Thymus (tissue), 11 donors: ENCODE measurements at regions not wholly inside any gene's neighbourhood (a gene's known extent, or its start where the extent isn't known, plus 50 kb on each side); places are given as distances from the start of the nearest gene placed in this dataset.

ENCODE experiments used
- DNase-seq, 9 donors: peaks; one replicate each; pipeline ENCODE4 v3.0.0-alpha.2; 2013; ENCODE audit warnings: low spot score in 9 of 9, low read depth in 6 of 9, missing footprints in 1 of 9
- H3K27ac ChIP-seq, 2 donors: one replicate each; pipeline ENCODE4 v1.5.1; 2013; ENCODE audit warnings: control low read depth in 1 of 2, low read depth in 1 of 2, low read length in 1 of 2, mild to moderate bottlenecking in 1 of 2, moderate library complexity in 1 of 2
- H3K27me3 ChIP-seq, 2 donors: one replicate each; pipeline ENCODE4 v1.5.1; 2013; ENCODE audit warnings: low read length in 1 of 2; ENCODE audit not compliant: control insufficient read depth in 2 of 2, insufficient read depth in 1 of 2
- H3K36me3 ChIP-seq, 2 donors: one replicate each; pipeline ENCODE4 v1.5.1; 2013; ENCODE audit warnings: low read length in 1 of 2, mild to moderate bottlenecking in 1 of 2, moderate library complexity in 1 of 2; ENCODE audit not compliant: control insufficient read depth in 2 of 2, insufficient read depth in 2 of 2
- H3K4me1 ChIP-seq, 2 donors: one replicate each; pipeline ENCODE4 v1.5.1; 2013; ENCODE audit warnings: low read length in 2 of 2; ENCODE audit not compliant: control insufficient read depth in 2 of 2, insufficient read depth in 2 of 2
- H3K4me3 ChIP-seq, 2 donors: one replicate each; pipeline ENCODE4 v1.5.1; 2013; ENCODE audit warnings: low read length in 2 of 2, control low read depth in 1 of 2, mild to moderate bottlenecking in 1 of 2
- H3K9me3 ChIP-seq, 2 donors: one replicate each; pipeline ENCODE4 v1.5.1; 2013; ENCODE audit warnings: low read length in 1 of 2, mild to moderate bottlenecking in 1 of 2; ENCODE audit not compliant: control insufficient read depth in 2 of 2, insufficient read depth in 1 of 2
- WGBS: extraction: QIAGEN DNeasy Blood & Tissue Kit; methylation state at CpG from one replicate; pipeline ENCODE4 v1.1.7; 2013; 5-methylcytosine and 5-hydroxymethylcytosine counted together
- donor health status: healthy.

- Histone ChIP-seq H3K27ac (no peak overlapping the region), H3K36me3 (no peaks in the 10 kb centered on the region), H3K4me3 (no peak overlapping the region), H3K9me3 (no peaks in the 10 kb centered on the region), H3K4me1 (no peaks in the 10 kb centered on the region), H3K27me3 (no peaks in the 10 kb centered on the region)
- no peak for DNase-seq
These were observed 72.0 kb upstream of the PDE10A start for GRCh38 chr6:165735065-165735464.

GRCh38 chr6:165733489-165733791 lies 70.4 kb upstream of the PDE10A start:
- Histone ChIP-seq H3K4me3 (no peak overlapping the region), H3K27me3 (no peaks in the 10 kb centered on the region), H3K9me3 (no peaks in the 10 kb centered on the region), H3K27ac (no peak overlapping the region), H3K36me3 (no peaks in the 10 kb centered on the region), H3K4me1 (no peaks in the 10 kb centered on the region)
- WGBS = 29% methylated on average over 1 of the region's 1 CpG
- no peak for DNase-seq

- WGBS = 81% methylated on average over 15 of the region's 15 CpGs
- Histone ChIP-seq H3K9me3 (no peaks in the 10 kb centered on the region), H3K27me3 (no peaks in the 10 kb centered on the region), H3K27ac (no peak overlapping the region), H3K4me1 (no peaks in the 10 kb centered on the region), H3K36me3 (no peaks in the 10 kb centered on the region), H3K4me3 (no peak overlapping the region)
- no peak for DNase-seq
These were observed 69.9 kb upstream of the PDE10A start for GRCh38 chr6:165732696-165733488.

- no peaks in the 10 kb centered on the region for H3K36me3 ChIP-seq
These were observed 66.4 kb upstream of the PDE10A start for GRCh38 chr6:165729307-165729936.

GRCh38 chr6:165728216-165728615 lies 65.2 kb upstream of the PDE10A start:
- Histone ChIP-seq H3K36me3 (no peaks in the 10 kb centered on the region), H3K27ac (no peak overlapping the region), H3K4me1 (no peaks in the 10 kb centered on the region), H3K9me3 (no peaks in the 10 kb centered on the region), H3K27me3 (peaks cover 0 to 6% of the 10 kb centered on the region in 2 donors), H3K4me3 (no peak overlapping the region)
- no peak for DNase-seq
- 91% methylated on average over 2 of the region's 2 CpGs for WGBS

More at GRCh38 chr6:165729307-165729936, 66.4 kb upstream of the PDE10A start:
- DNase-seq = peak in 5 of 9 donors; percentile 6 to 41 (median 15)
- Histone ChIP-seq H3K4me3 (no peak overlapping the region), H3K27me3 (peaks cover 0 to 6% of the 10 kb centered on the region in 2 donors), H3K27ac (no peak overlapping the region), H3K9me3 (no peaks in the 10 kb centered on the region), H3K4me1 (no peaks in the 10 kb centered on the region)
- WGBS = 10% methylated on average over 1 of the region's 1 CpG

- no peak overlapping the region for H3K27ac ChIP-seq
- DNase-seq = no peak
- no peaks in the 10 kb centered on the region for H3K36me3 ChIP-seq
- H3K27me3 ChIP-seq = peaks cover 0 to 6% of the 10 kb centered on the region in 2 donors
- WGBS = 91% methylated on average over 23 of the region's 23 CpGs
- no peak overlapping the region for H3K4me3 ChIP-seq
- H3K9me3 ChIP-seq = no peaks in the 10 kb centered on the region
- no peaks in the 10 kb centered on the region for H3K4me1 ChIP-seq
These were observed 63.9 kb upstream of the PDE10A start for GRCh38 chr6:165726965-165727381.

- 94% methylated on average over 25 of the region's 25 CpGs for WGBS
- no peak for DNase-seq
- H3K36me3 ChIP-seq = no peaks in the 10 kb centered on the region
These were observed 63.3 kb upstream of the PDE10A start for GRCh38 chr6:165726290-165726875.

GRCh38 chr6:165725201-165725600 lies 62.2 kb upstream of the PDE10A start:
- Histone ChIP-seq H3K9me3 (no peaks in the 10 kb centered on the region), H3K4me3 (no peak overlapping the region), H3K4me1 (no peaks in the 10 kb centered on the region), H3K27me3 (peaks cover 0 to 6% of the 10 kb centered on the region in 2 donors), H3K36me3 (no peaks in the 10 kb centered on the region), H3K27ac (no peak overlapping the region)
- no peak for DNase-seq
- 88% methylated on average over 7 of the region's 7 CpGs for WGBS

More at GRCh38 chr6:165726290-165726875, 63.3 kb upstream of the PDE10A start:
- H3K4me1 ChIP-seq = no peaks in the 10 kb centered on the region
- no peak overlapping the region for H3K27ac ChIP-seq
- peaks cover 0 to 6% of the 10 kb centered on the region in 2 donors for H3K27me3 ChIP-seq
- no peaks in the 10 kb centered on the region for H3K9me3 ChIP-seq
- H3K4me3 ChIP-seq = no peak overlapping the region

GRCh38 chr6:165723326-165723725 lies 60.3 kb upstream of the PDE10A start:
- no peaks in the 10 kb centered on the region for H3K9me3 ChIP-seq
- H3K4me1 ChIP-seq = no peaks in the 10 kb centered on the region
- no peak for DNase-seq
- no peaks in the 10 kb centered on the region for H3K36me3 ChIP-seq
- H3K27me3 ChIP-seq = peaks cover 0 to 6% of the 10 kb centered on the region in 2 donors
- 87% methylated on average over 9 of the region's 9 CpGs for WGBS
- H3K4me3 ChIP-seq = no peak overlapping the region
- H3K27ac ChIP-seq = no peak overlapping the region
